ENCODE measurements at regions not wholly inside any gene's neighbourhood (a gene's known extent, or its start where the extent isn't known, plus 50 kb on each side); places are given as distances from the start of the nearest gene placed in this dataset.

DNA sequence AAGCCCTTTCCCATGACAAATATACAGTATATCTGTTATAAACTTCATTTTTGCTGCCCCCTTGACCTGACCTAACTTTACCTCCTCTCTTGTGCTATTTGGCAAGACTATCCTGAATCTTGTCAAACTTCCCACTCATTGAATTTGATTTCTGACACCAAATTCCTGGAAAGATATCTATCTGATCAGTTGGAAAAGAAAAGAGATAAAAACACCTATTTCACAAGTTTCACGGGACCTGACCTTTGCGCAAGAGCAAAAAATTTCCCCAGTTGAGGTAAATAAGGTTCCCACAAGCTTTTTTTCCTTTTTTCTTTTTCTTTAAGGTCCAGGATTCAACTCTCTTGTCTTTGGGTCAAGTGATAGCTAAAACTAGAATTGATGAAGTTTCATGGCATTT lies 189.2 kb upstream of the LPP start:
- intact Hi-C loops (cut with micrococcal nuclease; ENCODE audit: unreplicated experiment): no loop called here
- POLR2A ChIA-PET: interaction anchor here (0.5 kb wide), 1 partner anchor 737 kb away, joined by 3 read pairs; no protein-coding TSS in a partner anchor
- no peak overlapping the region for H3K4me3 ChIP-seq (ENCODE audit: low read depth in 2 of 2, low read length in 2 of 2)
- CTCF ChIA-PET: no interaction called here
- no peak for TF ChIP-seq SIN3A (IDR thresholded peaks at IDR 0.05; ENCODE audit: borderline replicate concordance, insufficient read depth, low read depth, low read length)
- no peak for TF ChIP-seq CTCF (IDR thresholded peaks at IDR 0.05)
- TF ChIP-seq TCF7L2 (IDR thresholded peaks at IDR 0.05; ENCODE audit: low read depth, low read length): no peak
- TF ChIP-seq REST (IDR thresholded peaks at IDR 0.05; ENCODE audit: insufficient read depth in 1 of 2, low read depth in 2 of 2, low read length in 1 of 2): no peak
- no peak for TF ChIP-seq POLR2AphosphoS5 (IDR thresholded peaks at IDR 0.05; ENCODE audit: low read depth, low read length)
- no peak for ATAC-seq
- H3K36me3 ChIP-seq (ENCODE audit: control insufficient read depth, insufficient read depth, low read length): no peaks in the 10 kb centered on the region
- no TSS peak for BruUV-seq (replicated peaks)
- H3K4me1 ChIP-seq (ENCODE audit: control insufficient read depth, insufficient read depth, low read length): no peaks in the 10 kb centered on the region
- H3K27me3 ChIP-seq (ENCODE audit: control insufficient read depth, insufficient read depth, low read length): no peaks in the 10 kb centered on the region; the same call in 1 of the 2 replicates
- in situ Hi-C loops (cut with HindIII; ENCODE audit: low pct_unique_long_range_greater_than_20kb, low sequenced_read_pairs): no loop called here
- H3K9me3 ChIP-seq (ENCODE audit: control insufficient read depth, insufficient read depth, low read depth, low read length): no peaks in the 10 kb centered on the region
- H3K27ac ChIP-seq (ENCODE audit: low read length): no peak overlapping the region
- no peak for DNase-seq (ENCODE audit: low read depth, low spot score)

DNA sequence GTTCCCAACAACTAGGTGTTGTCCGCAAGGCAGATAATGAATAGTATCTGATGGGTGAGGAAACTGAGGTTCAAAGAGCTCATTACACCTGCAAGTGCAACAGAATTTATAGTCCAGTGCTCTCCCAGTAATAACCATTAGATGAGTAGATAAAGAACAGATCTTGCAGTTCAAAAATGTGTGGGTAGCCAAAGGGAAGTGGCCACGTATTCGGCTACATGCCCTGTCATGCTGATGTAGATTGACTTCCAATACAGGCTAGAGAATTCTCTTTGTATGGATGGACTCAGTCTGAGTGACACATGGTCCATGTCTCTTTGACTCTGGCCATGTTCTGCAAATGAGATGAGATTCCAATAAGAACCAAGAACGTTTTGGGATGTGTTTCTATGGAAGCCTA lies 187.9 kb upstream of the LPP start:
- in situ Hi-C loops (cut with HindIII; ENCODE audit: low pct_unique_long_range_greater_than_20kb, low sequenced_read_pairs) (no loop called here), intact Hi-C loops (cut with micrococcal nuclease; ENCODE audit: unreplicated experiment) (no loop called here)
- Histone ChIP-seq H3K4me3 (ENCODE audit: low read depth in 2 of 2, low read length in 2 of 2) (no peak overlapping the region), H3K4me1 (ENCODE audit: control insufficient read depth, insufficient read depth, low read length) (no peaks in the 10 kb centered on the region), H3K27ac (ENCODE audit: low read length) (no peak overlapping the region), H3K9me3 (ENCODE audit: control insufficient read depth, insufficient read depth, low read depth, low read length) (no peaks in the 10 kb centered on the region), H3K36me3 (ENCODE audit: control insufficient read depth, insufficient read depth, low read length) (no peaks in the 10 kb centered on the region), H3K27me3 (ENCODE audit: control insufficient read depth, insufficient read depth, low read length) (no peaks in the 10 kb centered on the region; the same call in 1 of the 2 replicates)
- no peak for TF ChIP-seq TCF7L2 (IDR thresholded peaks at IDR 0.05; ENCODE audit: low read depth, low read length)
- no peak for TF ChIP-seq SIN3A (IDR thresholded peaks at IDR 0.05; ENCODE audit: borderline replicate concordance, insufficient read depth, low read depth, low read length)
- TF ChIP-seq CTCF (IDR thresholded peaks at IDR 0.05): no peak
- no peak for TF ChIP-seq REST (IDR thresholded peaks at IDR 0.05; ENCODE audit: insufficient read depth in 1 of 2, low read depth in 2 of 2, low read length in 1 of 2)
- TF ChIP-seq POLR2AphosphoS5 (IDR thresholded peaks at IDR 0.05; ENCODE audit: low read depth, low read length): no peak
- ATAC-seq: no peak
- no peak for DNase-seq (ENCODE audit: low read depth, low spot score)
- CTCF ChIA-PET: no interaction called here
- no TSS peak for BruUV-seq (replicated peaks)
- POLR2A ChIA-PET: no interaction called here

Data from Panc1 (cell line).